WTC11 (cell line): ENCODE measurements at regions not wholly inside any gene's neighbourhood (a gene's known extent, or its start where the extent isn't known, plus 50 kb on each side); places are given as distances from the start of the nearest gene placed in this dataset.

ENCODE experiments used
- ATAC-seq: fragments of 200-7000 bp; cut with Tn5 transposase; 2 replicates; pipeline ENCODE4 v1.10.0; 2021; ENCODE audit warnings: mild to moderate bottlenecking, moderate library complexity
- CTCF ChIA-PET: fragments of 300-600 bp; sonication (Branson Sonifier 250); formaldehyde crosslinking; loops from one replicate; lab custom pipeline; 2021; ENCODE audit warnings: antibody characterized with exemption; lab: Charles Lee
- POLR2A ChIA-PET: fragments of 350-600 bp; sonication (Branson Sonifier 250); formaldehyde crosslinking; loops from one replicate; lab custom pipeline; 2021; ENCODE audit warnings: antibody characterized with exemption; lab: Charles Lee
- DNase-seq: peaks from one replicate; pipeline ENCODE4 v3.0.0; 2021; ENCODE audit warnings: low spot score
- H3K27ac Mint-ChIP-seq: 2 replicates; pipeline ENCODE4 v1.8.0; 2021; ENCODE audit warnings: mixed read lengths
- H3K27me3 Mint-ChIP-seq: 2 replicates; pipeline ENCODE4 v1.8.0; 2021; ENCODE audit warnings: low read depth, mild to moderate bottlenecking, moderate library complexity, mixed read lengths
- H3K36me3 Mint-ChIP-seq: 2 replicates; pipeline ENCODE4 v1.8.0; 2021; ENCODE audit warnings: mixed read lengths
- H3K4me1 Mint-ChIP-seq: 2 replicates; pipeline ENCODE4 v1.8.0; 2022; ENCODE audit warnings: mixed read lengths
- H3K4me3 Mint-ChIP-seq: 2 replicates; pipeline ENCODE4 v1.8.0; 2021; ENCODE audit warnings: mild to moderate bottlenecking, moderate library complexity, mixed read lengths
- H3K9me3 Mint-ChIP-seq: 2 replicates; pipeline ENCODE4 v1.8.0; 2021; ENCODE audit warnings: mixed read lengths
- CREM ChIP-seq: sonication (generic); formaldehyde crosslinking; IDR thresholded peaks from 2 replicates; pipeline ENCODE4 v1.8.1; 2022; ENCODE audit warnings: mild to moderate bottlenecking, missing genetic modification reagents, moderate library complexity
- ELF4 ChIP-seq: sonication (generic); formaldehyde crosslinking; IDR thresholded peaks from 2 replicates; pipeline ENCODE4 v1.8.1; 2022; ENCODE audit warnings: low read depth, mild to moderate bottlenecking, moderate library complexity, missing genetic modification reagents
- FOXK1 ChIP-seq: sonication (generic); formaldehyde crosslinking; IDR thresholded peaks from 2 replicates; pipeline ENCODE4 v1.8.0; 2022; ENCODE audit warnings: mild to moderate bottlenecking, moderate library complexity, missing genetic modification reagents
- NFATC4 ChIP-seq: fragments of 250-450 bp; sonication (Bioruptor Pico); IDR thresholded peaks from 2 replicates; pipeline ENCODE4 v1.9.0; 2021; ENCODE audit warnings: mild to moderate bottlenecking
- NFE2L1 ChIP-seq: sonication (generic); formaldehyde crosslinking; IDR thresholded peaks from 2 replicates; pipeline ENCODE4 v1.8.1; 2023; ENCODE audit warnings: missing genetic modification reagents
- NR1H2 ChIP-seq: sonication (generic); formaldehyde crosslinking; IDR thresholded peaks from 2 replicates; pipeline ENCODE4 v1.9.0; 2021; ENCODE audit warnings: mild to moderate bottlenecking, moderate library complexity, missing genetic modification reagents
- NR2C2 ChIP-seq: sonication (generic); formaldehyde crosslinking; IDR thresholded peaks from 2 replicates; pipeline ENCODE4 v1.8.0; 2022; ENCODE audit warnings: mild to moderate bottlenecking, missing genetic modification reagents
- SP1 ChIP-seq: sonication (generic); formaldehyde crosslinking; conservative IDR thresholded peaks from 2 replicates; pipeline ENCODE4 v1.8.1; 2022; ENCODE audit warnings: missing genetic modification reagents
- TEAD1 ChIP-seq: sonication (generic); formaldehyde crosslinking; IDR thresholded peaks from 2 replicates; pipeline ENCODE4 v1.8.0; 2022; ENCODE audit warnings: mild to moderate bottlenecking, missing genetic modification reagents
- TP53 ChIP-seq: sonication (generic); formaldehyde crosslinking; IDR thresholded peaks from 2 replicates; pipeline ENCODE4 v1.8.1; 2023; ENCODE audit warnings: mild to moderate bottlenecking, missing genetic modification reagents
- ZNF121 ChIP-seq: sonication (generic); formaldehyde crosslinking; IDR thresholded peaks from 2 replicates; pipeline ENCODE4 v1.8.0; 2023; ENCODE audit warnings: missing genetic modification reagents
- ZNF219 ChIP-seq: sonication (generic); formaldehyde crosslinking; IDR thresholded peaks from 2 replicates; pipeline ENCODE4 v1.8.0; 2023; ENCODE audit warnings: missing genetic modification reagents, mild to moderate bottlenecking, borderline replicate concordance
- ZNF423 ChIP-seq: fragments of 250-450 bp; sonication (Bioruptor Pico); IDR thresholded peaks from 2 replicates; pipeline ENCODE4 v2.1.2; 2022; ENCODE audit warnings: mild to moderate bottlenecking, moderate library complexity
- TF ChIP-seq, protein P1 (sequence below): sonication (generic); formaldehyde crosslinking; IDR thresholded peaks from 2 replicates; pipeline ENCODE4 v1.8.1; 2023; ENCODE audit warnings: mild to moderate bottlenecking, missing genetic modification reagents
- TF ChIP-seq, protein P2 (sequence below): sonication (generic); formaldehyde crosslinking; IDR thresholded peaks from 2 replicates; pipeline ENCODE4 v1.8.1; 2023; ENCODE audit warnings: mild to moderate bottlenecking, missing genetic modification reagents, moderate library complexity
- TF ChIP-seq, protein P3 (sequence below): sonication (generic); formaldehyde crosslinking; IDR thresholded peaks from 2 replicates; pipeline ENCODE4 v1.8.0; 2022; ENCODE audit warnings: missing genetic modification reagents
- TF ChIP-seq, protein P4 (sequence below): sonication (generic); formaldehyde crosslinking; IDR thresholded peaks from 2 replicates; pipeline ENCODE4 v1.8.1; 2022; ENCODE audit warnings: mild to moderate bottlenecking, moderate library complexity, missing genetic modification reagents
- TF ChIP-seq, protein P5 (sequence below): sonication (generic); formaldehyde crosslinking; IDR thresholded peaks from 2 replicates; pipeline ENCODE4 v1.8.0; 2022; ENCODE audit warnings: mild to moderate bottlenecking, missing genetic modification reagents
- TF ChIP-seq, protein P6 (sequence below): sonication (generic); formaldehyde crosslinking; IDR thresholded peaks from 2 replicates; pipeline ENCODE4 v1.8.0; 2023; ENCODE audit warnings: missing genetic modification reagents
- TF ChIP-seq, protein P7 (sequence below): sonication (generic); formaldehyde crosslinking; IDR thresholded peaks from 2 replicates; pipeline ENCODE4 v1.8.1; 2023; ENCODE audit warnings: mild to moderate bottlenecking, missing genetic modification reagents, borderline replicate concordance

DNA sequence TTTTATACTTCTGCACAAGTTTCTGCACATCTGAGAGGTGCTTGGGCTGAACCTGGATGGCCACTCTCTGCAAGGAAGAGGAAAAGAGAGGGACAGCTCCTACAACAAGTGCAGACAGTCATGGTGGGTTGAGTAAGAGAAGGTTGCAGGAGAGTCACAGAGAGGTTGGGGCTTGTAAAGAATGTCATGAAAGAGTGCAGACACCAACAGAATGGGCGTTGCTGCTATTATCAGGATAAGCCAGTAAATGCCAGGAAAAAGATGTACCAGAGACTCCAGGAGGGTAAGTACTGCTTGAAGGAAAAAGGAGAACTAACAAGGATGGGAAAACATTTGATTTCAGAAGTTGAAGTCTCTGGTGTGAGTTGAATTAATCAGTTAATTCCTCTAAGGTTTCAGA lies 77.8 kb upstream of the NRP1 start:
- Mint-ChIP-seq H3K27ac (no peak overlapping the region), H3K4me1 (no peaks in the 10 kb centered on the region), H3K4me3 (no peak overlapping the region), H3K9me3 (peaks cover 18% of the 10 kb centered on the region)
- POLR2A ChIA-PET, result no interaction called here
- CTCF ChIA-PET, result no interaction called here
- TF ChIP-seq, protein P1, sequence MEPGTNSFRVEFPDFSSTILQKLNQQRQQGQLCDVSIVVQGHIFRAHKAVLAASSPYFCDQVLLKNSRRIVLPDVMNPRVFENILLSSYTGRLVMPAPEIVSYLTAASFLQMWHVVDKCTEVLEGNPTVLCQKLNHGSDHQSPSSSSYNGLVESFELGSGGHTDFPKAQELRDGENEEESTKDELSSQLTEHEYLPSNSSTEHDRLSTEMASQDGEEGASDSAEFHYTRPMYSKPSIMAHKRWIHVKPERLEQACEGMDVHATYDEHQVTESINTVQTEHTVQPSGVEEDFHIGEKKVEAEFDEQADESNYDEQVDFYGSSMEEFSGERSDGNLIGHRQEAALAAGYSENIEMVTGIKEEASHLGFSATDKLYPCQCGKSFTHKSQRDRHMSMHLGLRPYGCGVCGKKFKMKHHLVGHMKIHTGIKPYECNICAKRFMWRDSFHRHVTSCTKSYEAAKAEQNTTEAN (CRISPR knock-in tag), result no peak
- TF ChIP-seq, protein P2, sequence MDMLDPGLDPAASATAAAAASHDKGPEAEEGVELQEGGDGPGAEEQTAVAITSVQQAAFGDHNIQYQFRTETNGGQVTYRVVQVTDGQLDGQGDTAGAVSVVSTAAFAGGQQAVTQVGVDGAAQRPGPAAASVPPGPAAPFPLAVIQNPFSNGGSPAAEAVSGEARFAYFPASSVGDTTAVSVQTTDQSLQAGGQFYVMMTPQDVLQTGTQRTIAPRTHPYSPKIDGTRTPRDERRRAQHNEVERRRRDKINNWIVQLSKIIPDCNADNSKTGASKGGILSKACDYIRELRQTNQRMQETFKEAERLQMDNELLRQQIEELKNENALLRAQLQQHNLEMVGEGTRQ (CRISPR knock-in tag), result no peak
- TF ChIP-seq, protein P3, sequence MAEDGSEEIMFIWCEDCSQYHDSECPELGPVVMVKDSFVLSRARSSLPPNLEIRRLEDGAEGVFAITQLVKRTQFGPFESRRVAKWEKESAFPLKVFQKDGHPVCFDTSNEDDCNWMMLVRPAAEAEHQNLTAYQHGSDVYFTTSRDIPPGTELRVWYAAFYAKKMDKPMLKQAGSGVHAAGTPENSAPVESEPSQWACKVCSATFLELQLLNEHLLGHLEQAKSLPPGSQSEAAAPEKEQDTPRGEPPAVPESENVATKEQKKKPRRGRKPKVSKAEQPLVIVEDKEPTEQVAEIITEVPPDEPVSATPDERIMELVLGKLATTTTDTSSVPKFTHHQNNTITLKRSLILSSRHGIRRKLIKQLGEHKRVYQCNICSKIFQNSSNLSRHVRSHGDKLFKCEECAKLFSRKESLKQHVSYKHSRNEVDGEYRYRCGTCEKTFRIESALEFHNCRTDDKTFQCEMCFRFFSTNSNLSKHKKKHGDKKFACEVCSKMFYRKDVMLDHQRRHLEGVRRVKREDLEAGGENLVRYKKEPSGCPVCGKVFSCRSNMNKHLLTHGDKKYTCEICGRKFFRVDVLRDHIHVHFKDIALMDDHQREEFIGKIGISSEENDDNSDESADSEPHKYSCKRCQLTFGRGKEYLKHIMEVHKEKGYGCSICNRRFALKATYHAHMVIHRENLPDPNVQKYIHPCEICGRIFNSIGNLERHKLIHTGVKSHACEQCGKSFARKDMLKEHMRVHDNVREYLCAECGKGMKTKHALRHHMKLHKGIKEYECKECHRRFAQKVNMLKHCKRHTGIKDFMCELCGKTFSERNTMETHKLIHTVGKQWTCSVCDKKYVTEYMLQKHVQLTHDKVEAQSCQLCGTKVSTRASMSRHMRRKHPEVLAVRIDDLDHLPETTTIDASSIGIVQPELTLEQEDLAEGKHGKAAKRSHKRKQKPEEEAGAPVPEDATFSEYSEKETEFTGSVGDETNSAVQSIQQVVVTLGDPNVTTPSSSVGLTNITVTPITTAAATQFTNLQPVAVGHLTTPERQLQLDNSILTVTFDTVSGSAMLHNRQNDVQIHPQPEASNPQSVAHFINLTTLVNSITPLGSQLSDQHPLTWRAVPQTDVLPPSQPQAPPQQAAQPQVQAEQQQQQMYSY (CRISPR knock-in tag), result no peak
- TF ChIP-seq TP53 (CRISPR knock-in tag), result no peak
- TF ChIP-seq, protein P4, sequence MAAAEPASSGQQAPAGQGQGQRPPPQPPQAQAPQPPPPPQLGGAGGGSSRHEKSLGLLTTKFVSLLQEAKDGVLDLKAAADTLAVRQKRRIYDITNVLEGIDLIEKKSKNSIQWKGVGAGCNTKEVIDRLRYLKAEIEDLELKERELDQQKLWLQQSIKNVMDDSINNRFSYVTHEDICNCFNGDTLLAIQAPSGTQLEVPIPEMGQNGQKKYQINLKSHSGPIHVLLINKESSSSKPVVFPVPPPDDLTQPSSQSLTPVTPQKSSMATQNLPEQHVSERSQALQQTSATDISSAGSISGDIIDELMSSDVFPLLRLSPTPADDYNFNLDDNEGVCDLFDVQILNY (CRISPR knock-in tag), result no peak
- TF ChIP-seq NFATC4 (CRISPR knock-in tag), result no peak
- no peak for TF ChIP-seq SP1 (CRISPR knock-in tag)
- TF ChIP-seq, all 79 proteins: peak for 0
- no peak for ATAC-seq
- Mint-ChIP-seq H3K27me3 (no peaks in the 10 kb centered on the region; the same call in 1 of the 2 replicates), H3K36me3 (no peaks in the 10 kb centered on the region)
- no peak for DNase-seq

DNA sequence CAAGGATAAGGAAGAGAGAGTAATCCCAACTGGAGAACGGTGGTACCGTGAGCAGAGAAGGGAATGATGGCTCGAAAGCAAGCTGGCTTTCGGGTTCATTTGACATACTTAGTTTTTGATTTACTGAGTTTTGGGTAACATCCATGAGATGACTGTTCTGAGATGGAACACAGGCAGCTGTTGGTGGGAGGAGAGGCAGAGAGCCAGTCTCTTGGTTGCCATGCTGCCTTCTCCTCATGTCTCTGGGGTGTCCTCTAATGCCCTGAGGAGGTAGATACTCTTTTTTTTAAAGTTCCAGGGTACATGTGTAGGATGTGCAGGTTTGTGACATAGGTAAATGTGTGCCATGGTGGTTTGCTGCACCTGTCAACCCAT lies 76.4 kb upstream of the NRP1 start:
- no peak for ATAC-seq
- H3K27ac Mint-ChIP-seq, result no peak overlapping the region
- H3K9me3 Mint-ChIP-seq, result peaks cover 24% of the 10 kb centered on the region
- DNase-seq, result no peak
- H3K4me3 Mint-ChIP-seq, result no peak overlapping the region
- H3K27me3 Mint-ChIP-seq, result no peaks in the 10 kb centered on the region; the same call in 1 of the 2 replicates
- no peaks in the 10 kb centered on the region for H3K36me3 Mint-ChIP-seq
- POLR2A ChIA-PET, result interaction anchor here (0.7 kb wide), 1 partner anchor 19 kb away, joined by 4 read pairs; no protein-coding TSS in a partner anchor
- CTCF ChIA-PET, result interaction anchor here (0.6 kb wide), 1 partner anchor 321 kb away, joined by 3 read pairs; no protein-coding TSS in a partner anchor
- H3K4me1 Mint-ChIP-seq, result no peaks in the 10 kb centered on the region
- TF ChIP-seq CREM (CRISPR knock-in tag), result no peak
- no peak for TF ChIP-seq ZNF219 (CRISPR knock-in tag)
- no peak for TF ChIP-seq ELF4
- TF ChIP-seq, protein P5, sequence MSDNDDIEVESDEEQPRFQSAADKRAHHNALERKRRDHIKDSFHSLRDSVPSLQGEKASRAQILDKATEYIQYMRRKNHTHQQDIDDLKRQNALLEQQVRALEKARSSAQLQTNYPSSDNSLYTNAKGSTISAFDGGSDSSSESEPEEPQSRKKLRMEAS (CRISPR knock-in tag), result no peak
- TF ChIP-seq, protein P3 (CRISPR knock-in tag), result no peak
- TF ChIP-seq NR1H2 (CRISPR knock-in tag), result no peak
- no peak for TF ChIP-seq NR2C2 (CRISPR knock-in tag)
- TF ChIP-seq, protein P6, sequence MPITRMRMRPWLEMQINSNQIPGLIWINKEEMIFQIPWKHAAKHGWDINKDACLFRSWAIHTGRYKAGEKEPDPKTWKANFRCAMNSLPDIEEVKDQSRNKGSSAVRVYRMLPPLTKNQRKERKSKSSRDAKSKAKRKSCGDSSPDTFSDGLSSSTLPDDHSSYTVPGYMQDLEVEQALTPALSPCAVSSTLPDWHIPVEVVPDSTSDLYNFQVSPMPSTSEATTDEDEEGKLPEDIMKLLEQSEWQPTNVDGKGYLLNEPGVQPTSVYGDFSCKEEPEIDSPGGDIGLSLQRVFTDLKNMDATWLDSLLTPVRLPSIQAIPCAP (CRISPR knock-in tag), result no peak
- TF ChIP-seq NFE2L1 (CRISPR knock-in tag), result no peak
- TF ChIP-seq ZNF121, result no peak
- TF ChIP-seq, protein P7, sequence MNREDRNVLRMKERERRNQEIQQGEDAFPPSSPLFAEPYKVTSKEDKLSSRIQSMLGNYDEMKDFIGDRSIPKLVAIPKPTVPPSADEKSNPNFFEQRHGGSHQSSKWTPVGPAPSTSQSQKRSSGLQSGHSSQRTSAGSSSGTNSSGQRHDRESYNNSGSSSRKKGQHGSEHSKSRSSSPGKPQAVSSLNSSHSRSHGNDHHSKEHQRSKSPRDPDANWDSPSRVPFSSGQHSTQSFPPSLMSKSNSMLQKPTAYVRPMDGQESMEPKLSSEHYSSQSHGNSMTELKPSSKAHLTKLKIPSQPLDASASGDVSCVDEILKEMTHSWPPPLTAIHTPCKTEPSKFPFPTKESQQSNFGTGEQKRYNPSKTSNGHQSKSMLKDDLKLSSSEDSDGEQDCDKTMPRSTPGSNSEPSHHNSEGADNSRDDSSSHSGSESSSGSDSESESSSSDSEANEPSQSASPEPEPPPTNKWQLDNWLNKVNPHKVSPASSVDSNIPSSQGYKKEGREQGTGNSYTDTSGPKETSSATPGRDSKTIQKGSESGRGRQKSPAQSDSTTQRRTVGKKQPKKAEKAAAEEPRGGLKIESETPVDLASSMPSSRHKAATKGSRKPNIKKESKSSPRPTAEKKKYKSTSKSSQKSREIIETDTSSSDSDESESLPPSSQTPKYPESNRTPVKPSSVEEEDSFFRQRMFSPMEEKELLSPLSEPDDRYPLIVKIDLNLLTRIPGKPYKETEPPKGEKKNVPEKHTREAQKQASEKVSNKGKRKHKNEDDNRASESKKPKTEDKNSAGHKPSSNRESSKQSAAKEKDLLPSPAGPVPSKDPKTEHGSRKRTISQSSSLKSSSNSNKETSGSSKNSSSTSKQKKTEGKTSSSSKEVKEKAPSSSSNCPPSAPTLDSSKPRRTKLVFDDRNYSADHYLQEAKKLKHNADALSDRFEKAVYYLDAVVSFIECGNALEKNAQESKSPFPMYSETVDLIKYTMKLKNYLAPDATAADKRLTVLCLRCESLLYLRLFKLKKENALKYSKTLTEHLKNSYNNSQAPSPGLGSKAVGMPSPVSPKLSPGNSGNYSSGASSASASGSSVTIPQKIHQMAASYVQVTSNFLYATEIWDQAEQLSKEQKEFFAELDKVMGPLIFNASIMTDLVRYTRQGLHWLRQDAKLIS (CRISPR knock-in tag), result no peak
- no peak for TF ChIP-seq TEAD1 (CRISPR knock-in tag)
- TF ChIP-seq FOXK1 (CRISPR knock-in tag), result no peak
- TF ChIP-seq TP53 (CRISPR knock-in tag), result no peak
- no peak for TF ChIP-seq ZNF423 (CRISPR knock-in tag)
